Caco-2 (cell line): ENCODE measurements at regions not wholly inside any gene's neighbourhood (a gene's known extent, or its start where the extent isn't known, plus 50 kb on each side); places are given as distances from the start of the nearest gene placed in this dataset.

Experiments used
- BruUV-seq: library from RNA; stranded (reverse); fragments of 400-500 nt; replicated peaks from 2 replicates; lab custom pipeline; 2021; lab: Mats Ljungman, UMichigan
- CTCF ChIA-PET: fragments of 300-600 bp; sonication (Branson Sonifier 250); formaldehyde crosslinking; loops from one replicate; lab custom pipeline; 2022; ENCODE audit warnings: antibody characterized with exemption; lab: Charles Lee
- POLR2A ChIA-PET: fragments of 300-600 bp; sonication (Branson Sonifier 250); formaldehyde crosslinking; loops from one replicate; lab custom pipeline; 2022; ENCODE audit warnings: antibody characterized with exemption; lab: Charles Lee
- DNase-seq, 2 experiments: peaks; one replicate each; pipeline versions ENCODE4 v3.0.0 to v3.0.0-alpha.2; 2020 to 2022
- H3K27me3 ChIP-seq: replicated peaks from 2 replicates; pipeline ENCODE4 v1.6.0; 2011; ENCODE audit warnings: low read length; ENCODE audit not compliant: control insufficient read depth, insufficient read depth
- H3K36me3 ChIP-seq: 2 replicates; pipeline ENCODE4 v1.5.1; 2011; ENCODE audit warnings: low read length; ENCODE audit not compliant: control insufficient read depth, insufficient read depth
- H3K4me1 ChIP-seq: fragments of 250-450 bp; sonication (Bioruptor Pico); 2 replicates; pipeline ENCODE4 v1.5.1; 2020; ENCODE audit warnings: mild to moderate bottlenecking
- H3K4me3 ChIP-seq: 2 replicates; pipeline ENCODE4 v1.5.1; 2011; ENCODE audit warnings: low read depth, mild to moderate bottlenecking, control low read depth, low read length
- H3K9me3 ChIP-seq: fragments of 250-450 bp; sonication (Bioruptor Pico); 2 replicates; pipeline ENCODE4 v1.5.1; 2020; ENCODE audit warnings: mild to moderate bottlenecking, moderate library complexity
- H3K27ac Mint-ChIP-seq: one replicate; pipeline ENCODE4 v1.8.0; 2022; ENCODE audit warnings: mixed read lengths; ENCODE audit not compliant: unreplicated experiment
- H3K27me3 Mint-ChIP-seq: one replicate; pipeline ENCODE4 v1.8.0; 2022; ENCODE audit warnings: mixed read lengths; ENCODE audit not compliant: insufficient read depth, unreplicated experiment
- H3K36me3 Mint-ChIP-seq: one replicate; pipeline ENCODE4 v1.8.0; 2022; ENCODE audit warnings: mild to moderate bottlenecking, mixed read lengths; ENCODE audit not compliant: insufficient read depth, unreplicated experiment
- H3K4me1 Mint-ChIP-seq: one replicate; pipeline ENCODE4 v1.8.0; 2022; ENCODE audit warnings: low read depth, mixed read lengths; ENCODE audit not compliant: unreplicated experiment
- H3K4me3 Mint-ChIP-seq: one replicate; pipeline ENCODE4 v1.8.0; 2022; ENCODE audit warnings: mild to moderate bottlenecking, moderate library complexity, mixed read lengths; ENCODE audit not compliant: unreplicated experiment
- H3K9me3 Mint-ChIP-seq: one replicate; pipeline ENCODE4 v1.8.0; 2022; ENCODE audit warnings: mixed read lengths; ENCODE audit not compliant: unreplicated experiment
- CTCF ChIP-seq, 2 experiments: fragments of 200-600 bp in 1 of 2; IDR thresholded peaks; 1 replicate in 1 of 2; 2 replicates in 1 of 2; pipeline versions ENCODE4 v1.5.1 to v1.8.0; 2011 to 2022; ENCODE audit warnings: antibody characterized with exemption in 1 of 2, control low read depth in 1 of 2, inconsistent platforms in 1 of 2, low read depth in 1 of 2, low read length in 1 of 2, mild to moderate bottlenecking in 1 of 2, moderate library complexity in 1 of 2; ENCODE audit not compliant: insufficient read depth in 1 of 2, severe bottlenecking in 1 of 2, unreplicated experiment in 1 of 2
- intact Hi-C: fragments of 100-400 bp; cut with micrococcal nuclease; formaldehyde crosslinking; loops from one replicate; pipeline ENCODE4 v1.10.0; 2022; ENCODE audit not compliant: unreplicated experiment

DNA sequence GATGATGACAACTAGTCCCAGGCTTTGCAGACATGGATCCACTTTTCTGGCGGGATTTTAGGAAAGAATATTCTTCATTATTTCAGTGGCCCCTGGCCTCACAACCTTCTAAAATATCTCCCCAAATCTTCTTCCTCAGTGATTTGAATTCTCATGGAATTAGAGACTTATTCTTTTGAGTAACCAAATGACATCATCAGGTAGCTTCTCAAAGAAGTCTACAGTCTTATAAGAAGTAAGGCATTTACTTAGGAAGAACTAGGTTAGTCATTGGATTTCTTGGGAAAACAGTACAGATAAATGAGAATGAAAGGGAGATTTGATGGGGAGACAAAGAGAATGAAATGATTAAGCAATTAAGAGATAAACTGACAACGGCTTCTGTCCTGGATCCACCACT, 201.1 kb upstream of the PROX1 start:
- no peak for TF ChIP-seq CTCF (IDR thresholded peaks at IDR 0.05; ENCODE audit: insufficient read depth in 1 of 2, low read depth in 1 of 2, low read length in 1 of 2, severe bottlenecking in 1 of 2, unreplicated experiment in 1 of 2)
- Mint-ChIP-seq H3K27me3 (peaks cover 3% of the 10 kb centered on the region), H3K9me3 (peaks cover 18% of the 10 kb centered on the region), H3K36me3 (no peaks in the 10 kb centered on the region), H3K4me1 (peaks cover 6% of the 10 kb centered on the region), H3K27ac (no peak overlapping the region), H3K4me3 (no peak overlapping the region)
- H3K36me3 ChIP-seq = no peaks in the 10 kb centered on the region
- no peaks in the 10 kb centered on the region for H3K9me3 ChIP-seq
- CTCF ChIA-PET = no interaction called here
- POLR2A ChIA-PET = no interaction called here
- H3K4me3 ChIP-seq = no peak overlapping the region
- intact Hi-C loops = no loop called here
- no peak for DNase-seq
- BruUV-seq = no TSS peak
- H3K4me1 ChIP-seq = no peaks in the 10 kb centered on the region
- H3K27me3 ChIP-seq = no peaks in the 10 kb centered on the region

GRCh38 chr1:213790565-213790964, 197.2 kb upstream of the PROX1 start:
- Mint-ChIP-seq H3K9me3 (peaks cover 9% of the 10 kb centered on the region), H3K27me3 (peaks cover 3% of the 10 kb centered on the region), H3K27ac (no peak overlapping the region), H3K4me1 (peaks cover 14% of the 10 kb centered on the region), H3K4me3 (no peak overlapping the region), H3K36me3 (no peaks in the 10 kb centered on the region)
- intact Hi-C loops = no loop called here
- ChIA-PET POLR2A (no interaction called here), CTCF (no interaction called here)
- Histone ChIP-seq H3K9me3 (no peaks in the 10 kb centered on the region), H3K4me1 (peaks cover 7% of the 10 kb centered on the region; the same call in 1 of the 2 replicates), H3K36me3 (no peaks in the 10 kb centered on the region), H3K27me3 (no peaks in the 10 kb centered on the region), H3K4me3 (no peak overlapping the region)
- no TSS peak for BruUV-seq
- TF ChIP-seq CTCF (IDR thresholded peaks at IDR 0.05; ENCODE audit: insufficient read depth in 1 of 2, low read depth in 1 of 2, low read length in 1 of 2, severe bottlenecking in 1 of 2, unreplicated experiment in 1 of 2) = no peak
- no peak for DNase-seq

- no peaks in the 10 kb centered on the region for H3K36me3 ChIP-seq
- ChIA-PET CTCF (no interaction called here), POLR2A (no interaction called here)
- H3K36me3 Mint-ChIP-seq = peaks cover 4% of the 10 kb centered on the region
- H3K9me3 ChIP-seq = no peaks in the 10 kb centered on the region
- H3K4me1 ChIP-seq = peaks cover 7% of the 10 kb centered on the region; the same call in 1 of the 2 replicates
- H3K4me3 Mint-ChIP-seq = peak overlapping the region; percentile 6
- intact Hi-C loops = no loop called here
- peaks cover 14% of the 10 kb centered on the region for H3K4me1 Mint-ChIP-seq
- H3K27ac Mint-ChIP-seq = no peak overlapping the region
- BruUV-seq = no TSS peak
- no peak for TF ChIP-seq CTCF (IDR thresholded peaks at IDR 0.05; ENCODE audit: insufficient read depth in 1 of 2, low read depth in 1 of 2, low read length in 1 of 2, severe bottlenecking in 1 of 2, unreplicated experiment in 1 of 2)
- peak in 1 of 2 experiments; percentile 14 for DNase-seq
- no peaks in the 10 kb centered on the region for H3K27me3 ChIP-seq
- no peak overlapping the region for H3K4me3 ChIP-seq
- no peaks in the 10 kb centered on the region for H3K9me3 Mint-ChIP-seq
- peaks cover 3% of the 10 kb centered on the region for H3K27me3 Mint-ChIP-seq
These were observed 194.2 kb upstream of the PROX1 start for GRCh38 chr1:213793482-213794067.
